HL-60 (cell line): ENCODE measurements at regions not wholly inside any gene's neighbourhood (a gene's known extent, or its start where the extent isn't known, plus 50 kb on each side); places are given as distances from the start of the nearest gene placed in this dataset.

Experiments used
- CTCF ChIP-seq: IDR thresholded peaks from one replicate; pipeline ENCODE4 v1.5.1; 2011; ENCODE audit warnings: low read length, control low read depth, inconsistent platforms; ENCODE audit not compliant: insufficient read depth
- GABPA ChIP-seq: IDR thresholded peaks from 2 replicates; pipeline ENCODE4 v1.6.1; 2012; ENCODE audit warnings: low read depth
- POLR2AphosphoS5 ChIP-seq: IDR thresholded peaks from 2 replicates; pipeline ENCODE4 v1.6.1; 2012; ENCODE audit warnings: low read depth
- REST ChIP-seq: IDR thresholded peaks from 2 replicates; pipeline ENCODE4 v1.6.1; 2012; ENCODE audit warnings: low read depth; ENCODE audit not compliant: insufficient replicate concordance
- SPI1 ChIP-seq: IDR thresholded peaks from 2 replicates; pipeline ENCODE4 v1.6.1; 2012; ENCODE audit warnings: low read depth, mild to moderate bottlenecking, borderline replicate concordance

GRCh38 chr10:88116481-88116880 is 253.1 kb downstream of the PTEN start:
- TF ChIP-seq GABPA = no peak
- TF ChIP-seq CTCF = no peak
- no peak for TF ChIP-seq POLR2AphosphoS5
- TF ChIP-seq REST = no peak
- no peak for TF ChIP-seq SPI1
